HepG2 (cell line): ENCODE measurements at regions not wholly inside any gene's neighbourhood (a gene's known extent, or its start where the extent isn't known, plus 50 kb on each side); places are given as distances from the start of the nearest gene placed in this dataset.

Experiments
- BCL6 ChIP-seq: IDR thresholded peaks from 2 replicates; pipeline ENCODE4 v1.6.1; 2016; ENCODE audit warnings: missing genetic modification reagents, missing compliant biosample characterization
- DNMT3B ChIP-seq: conservative IDR thresholded peaks from 2 replicates; pipeline ENCODE4 v1.6.1; 2016; ENCODE audit warnings: missing biosample characterization, control low read depth
- GTF3A ChIP-seq: sonication (generic); formaldehyde crosslinking; conservative IDR thresholded peaks from 2 replicates; pipeline ENCODE4 v1.4.0; 2020; ENCODE audit warnings: mild to moderate bottlenecking, missing genetic modification reagents
- KDM1A ChIP-seq: IDR thresholded peaks from 2 replicates; pipeline ENCODE4 v1.6.1; 2016; ENCODE audit warnings: missing compliant biosample characterization
- KDM4B ChIP-seq: sonication (generic); formaldehyde crosslinking; IDR thresholded peaks from 2 replicates; pipeline ENCODE4 v1.4.0; 2020; ENCODE audit warnings: missing genetic modification reagents
- KIAA2018 ChIP-seq: sonication (generic); formaldehyde crosslinking; IDR thresholded peaks from 2 replicates; pipeline ENCODE4 v1.5.0; 2020; ENCODE audit warnings: mild to moderate bottlenecking, missing genetic modification reagents, borderline replicate concordance
- MZF1 ChIP-seq: sonication (generic); formaldehyde crosslinking; IDR thresholded peaks from 2 replicates; pipeline ENCODE4 v1.8.1; 2023; ENCODE audit warnings: mild to moderate bottlenecking, missing genetic modification reagents, borderline replicate concordance
- NFKBIZ ChIP-seq: IDR thresholded peaks from 2 replicates; pipeline ENCODE4 v1.6.1; 2018; ENCODE audit warnings: missing genetic modification reagents, missing compliant biosample characterization
- NR2C2 ChIP-seq: sonication (generic); formaldehyde crosslinking; IDR thresholded peaks from 2 replicates; pipeline ENCODE4 v1.4.0; 2020; ENCODE audit warnings: missing genetic modification reagents, mild to moderate bottlenecking, moderate library complexity, borderline replicate concordance
- PLRG1 ChIP-seq: fragments of 450-650 bp; conservative IDR thresholded peaks from 2 replicates; pipeline ENCODE4 v1.6.1; 2016
- POLR2AphosphoS5 ChIP-seq: IDR thresholded peaks from 2 replicates; pipeline ENCODE4 v1.6.1; 2012; ENCODE audit warnings: low read depth, low read length
- RAD21 ChIP-seq: fragments of 450-650 bp; formaldehyde crosslinking; IDR thresholded peaks from 2 replicates; pipeline ENCODE4 v1.5.0; 2020; ENCODE audit warnings: mild to moderate bottlenecking
- SMARCE1 ChIP-seq: fragments of 450-650 bp; IDR thresholded peaks from 2 replicates; pipeline ENCODE4 v1.6.1; 2017; ENCODE audit warnings: borderline replicate concordance
- SUZ12 ChIP-seq: fragments of 150-350 bp; IDR thresholded peaks from 2 replicates; pipeline ENCODE4 v1.6.1; 2014; ENCODE audit warnings: low read depth, low read length
- TARDBP ChIP-seq: sonication (generic); formaldehyde crosslinking; IDR thresholded peaks from 2 replicates; pipeline ENCODE4 v1.8.0; 2022; ENCODE audit warnings: mild to moderate bottlenecking, missing genetic modification reagents
- TCF7L2 ChIP-seq: IDR thresholded peaks from 2 replicates; pipeline ENCODE4 v1.6.1; 2011; ENCODE audit warnings: mild to moderate bottlenecking, low read depth, low read length, moderate library complexity
- TFDP1 ChIP-seq: IDR thresholded peaks from 2 replicates; pipeline ENCODE4 v1.6.1; 2016; ENCODE audit warnings: missing compliant biosample characterization, missing genetic modification reagents, borderline replicate concordance
- U2AF2 ChIP-seq: fragments of 200-400 bp; formaldehyde crosslinking; IDR thresholded peaks from 2 replicates; pipeline ENCODE4 v1.6.1; 2017; ENCODE audit warnings: low read depth, mild to moderate bottlenecking, low read length
- ZFP36L2 ChIP-seq: sonication (generic); formaldehyde crosslinking; IDR thresholded peaks from 2 replicates; pipeline ENCODE4 v1.4.0; 2020; ENCODE audit warnings: missing genetic modification reagents
- ZNF136 ChIP-seq: sonication (generic); formaldehyde crosslinking; IDR thresholded peaks from 2 replicates; pipeline ENCODE4 v1.8.1; 2022; ENCODE audit warnings: low read depth, mild to moderate bottlenecking, moderate library complexity, missing genetic modification reagents
- ZNF225 ChIP-seq: sonication (generic); formaldehyde crosslinking; IDR thresholded peaks from 2 replicates; pipeline ENCODE4 v1.4.0; 2020; ENCODE audit warnings: mild to moderate bottlenecking, missing genetic modification reagents
- ZNF367 ChIP-seq: sonication (generic); formaldehyde crosslinking; IDR thresholded peaks from 2 replicates; pipeline ENCODE4 v1.4.0; 2020; ENCODE audit warnings: missing genetic modification reagents, borderline replicate concordance
- ZNF430 ChIP-seq: sonication (generic); formaldehyde crosslinking; IDR thresholded peaks from 2 replicates; pipeline ENCODE4 v1.9.0; 2021; ENCODE audit warnings: mild to moderate bottlenecking, missing genetic modification reagents
- ZNF766 ChIP-seq: sonication (generic); formaldehyde crosslinking; IDR thresholded peaks from 2 replicates; pipeline ENCODE4 v1.5.0; 2020; ENCODE audit warnings: missing genetic modification reagents, borderline replicate concordance

GRCh38 chr6:137731960-137732616 is 135.0 kb upstream of the TNFAIP3 start (continued):
- TF ChIP-seq KIAA2018 (CRISPR knock-in tag) (no peak), PLRG1 (no peak), BCL6 (CRISPR knock-in tag) (peak; percentile 85), TCF7L2 (peak; percentile 90), TARDBP (CRISPR knock-in tag) (peak; percentile 51; the same call in 1 of the 2 replicates), ZNF430 (CRISPR knock-in tag) (0 out of 2 replicates have a peak, but pooled peaks have one; percentile 48), ZNF367 (CRISPR knock-in tag) (no peak), DNMT3B (CRISPR knock-in tag) (peak; percentile 66; the same call in 1 of the 2 replicates), ZNF136 (CRISPR knock-in tag) (peak; percentile 21; the same call in 1 of the 2 replicates), SMARCE1 (no peak), U2AF2 (no peak), KDM4B (peak; percentile 54; the same call in 1 of the 2 replicates), MZF1 (no peak), NR2C2 (CRISPR knock-in tag) (peak; percentile 62; the same call in 1 of the 2 replicates), GTF3A (CRISPR knock-in tag) (no peak; the same call in 1 of the 2 replicates), ZFP36L2 (CRISPR knock-in tag) (no peak), ZNF225 (no peak), ZNF766 (CRISPR knock-in tag) (0 out of 2 replicates have a peak, but pooled peaks have one; percentile 52), SUZ12 (no peak), RAD21 (CRISPR knock-in tag) (peak; percentile 23; the same call in 1 of the 2 replicates), NFKBIZ (peak; percentile 72; the same call in 1 of the 2 replicates), KDM1A (CRISPR knock-in tag) (peak; percentile 88), POLR2AphosphoS5 (peak; percentile 87), TFDP1 (CRISPR knock-in tag) (peak; percentile 22; the same call in 1 of the 2 replicates)
